Stomach (tissue), 8 donors: ENCODE measurements at regions not wholly inside any gene's neighbourhood (a gene's known extent, or its start where the extent isn't known, plus 50 kb on each side); places are given as distances from the start of the nearest gene placed in this dataset.
A peak's percentile ranks its signal among the peaks of the same experiment; 100 is the strongest.

Source experiments
- DNase-seq, 2 donors: peaks; one replicate each; pipeline versions ENCODE4 v3.0.0 to v3.0.0-alpha.2; 2013 to 2019
- H3K27ac ChIP-seq, 5 donors: fragments of 200-600 bp in 4 of 5; sonication (generic) in 4 of 5; one replicate each; pipeline ENCODE4 v1.5.1; 2013 to 2019; ENCODE audit warnings: mild to moderate bottlenecking in 1 of 5, moderate library complexity in 1 of 5
- H3K27me3 ChIP-seq, 3 donors: fragments of 200-600 bp; sonication (generic); one replicate each; pipeline ENCODE4 v1.5.1; 2017 to 2019; ENCODE audit warnings: mixed run types in 1 of 3
- H3K36me3 ChIP-seq, 4 donors: fragments of 200-600 bp; sonication (generic); 1 replicate in 3 of 4; 2 replicates in 1 of 4; pipeline ENCODE4 v1.5.1; 2016 to 2019
- H3K4me1 ChIP-seq, 4 donors: fragments of 200-600 bp; sonication (generic); one replicate each; pipeline ENCODE4 v1.5.1; 2016 to 2019
- H3K4me3 ChIP-seq, 4 donors: fragments of 200-600 bp; sonication (generic) in 3 of 4; one replicate each; pipeline ENCODE4 v1.5.1; 2016 to 2019; ENCODE audit warnings: mild to moderate bottlenecking in 1 of 4
- H3K9me3 ChIP-seq, 4 donors: fragments of 200-600 bp; sonication (generic); one replicate each; pipeline ENCODE4 v1.5.1; 2016 to 2019
- EP300 ChIP-seq: sonication (generic); formaldehyde crosslinking; IDR thresholded peaks from one replicate; pipeline ENCODE4 v1.6.1; 2017; ENCODE audit warnings: antibody characterized with exemption
- POLR2A ChIP-seq, 4 donors: fragments of 450-650 bp; IDR thresholded peaks; one replicate each; pipeline ENCODE4 v1.6.1; 2016; ENCODE audit warnings: antibody characterized with exemption in 4 of 4, control low read depth in 2 of 4, mild to moderate bottlenecking in 1 of 4, moderate library complexity in 1 of 4
- POLR2AphosphoS5 ChIP-seq, 3 donors: sonication (generic); formaldehyde crosslinking; IDR thresholded peaks; one replicate each; pipeline ENCODE4 v1.6.1; 2016; ENCODE audit warnings: antibody characterized with exemption in 3 of 3
- WGBS, 5 donors: extraction: QIAGEN DNeasy Blood & Tissue Kit in 3 of 5; methylation state at CpG; one replicate each; pipeline versions ENCODE4 v1.1.5 to v1.1.7; 2013 to 2018; 5-methylcytosine and 5-hydroxymethylcytosine counted together
- intact Hi-C: fragments of 100-400 bp; cut with DNase I; formaldehyde crosslinking; loops from one replicate; pipeline ENCODE4 v1.15.1; 2023; ENCODE audit warnings: low total_unique reads
- TF ChIP-seq, protein P1 (sequence below), 7 experiments: fragments of 450-650 bp in 4 of 7; fragments of 200-600 bp in 3 of 7; sonication (generic) in 3 of 7; IDR thresholded peaks; one replicate each; pipeline ENCODE4 v1.5.1; 2016 to 2019; ENCODE audit warnings: antibody characterized with exemption in 7 of 7, control low read depth in 2 of 7, mild to moderate bottlenecking in 1 of 7
- donor health status: healthy with polysubstance abuse.
- donor health status: Bipolar disorder and iron deficiency.
- donor health status: healthy.

DNA sequence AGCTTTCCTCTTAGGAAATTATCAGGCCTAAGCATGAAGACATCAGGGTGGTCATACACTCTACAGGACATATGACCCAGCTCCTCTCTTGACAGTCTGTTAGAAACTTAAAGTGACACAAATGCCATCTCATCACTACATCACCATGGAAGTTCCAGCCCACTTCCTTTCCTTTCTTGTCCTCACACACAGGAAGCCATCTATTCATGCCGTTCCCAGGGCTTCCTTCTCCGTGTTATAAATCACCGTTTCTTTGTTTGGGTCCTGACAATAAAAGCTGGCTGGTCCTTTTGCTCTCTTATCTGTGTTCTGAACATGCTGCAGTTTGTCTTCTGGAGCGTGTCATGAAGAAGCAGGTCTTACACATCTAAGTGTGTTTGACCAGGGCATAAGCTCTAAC lies 692.1 kb upstream of the CELF4 start:
- no peak overlapping the region for H3K4me3 ChIP-seq
- no peak for DNase-seq
- intact Hi-C loops: no loop called here
- H3K4me1 ChIP-seq: no peaks in the 10 kb centered on the region
- no peaks in the 10 kb centered on the region for H3K9me3 ChIP-seq
- TF ChIP-seq, protein P1, sequence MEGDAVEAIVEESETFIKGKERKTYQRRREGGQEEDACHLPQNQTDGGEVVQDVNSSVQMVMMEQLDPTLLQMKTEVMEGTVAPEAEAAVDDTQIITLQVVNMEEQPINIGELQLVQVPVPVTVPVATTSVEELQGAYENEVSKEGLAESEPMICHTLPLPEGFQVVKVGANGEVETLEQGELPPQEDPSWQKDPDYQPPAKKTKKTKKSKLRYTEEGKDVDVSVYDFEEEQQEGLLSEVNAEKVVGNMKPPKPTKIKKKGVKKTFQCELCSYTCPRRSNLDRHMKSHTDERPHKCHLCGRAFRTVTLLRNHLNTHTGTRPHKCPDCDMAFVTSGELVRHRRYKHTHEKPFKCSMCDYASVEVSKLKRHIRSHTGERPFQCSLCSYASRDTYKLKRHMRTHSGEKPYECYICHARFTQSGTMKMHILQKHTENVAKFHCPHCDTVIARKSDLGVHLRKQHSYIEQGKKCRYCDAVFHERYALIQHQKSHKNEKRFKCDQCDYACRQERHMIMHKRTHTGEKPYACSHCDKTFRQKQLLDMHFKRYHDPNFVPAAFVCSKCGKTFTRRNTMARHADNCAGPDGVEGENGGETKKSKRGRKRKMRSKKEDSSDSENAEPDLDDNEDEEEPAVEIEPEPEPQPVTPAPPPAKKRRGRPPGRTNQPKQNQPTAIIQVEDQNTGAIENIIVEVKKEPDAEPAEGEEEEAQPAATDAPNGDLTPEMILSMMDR (IDR thresholded peaks at IDR 0.05): no peak
- TF ChIP-seq POLR2AphosphoS5 (IDR thresholded peaks at IDR 0.05) (no peak), POLR2A (IDR thresholded peaks at IDR 0.05) (no peak), EP300 (no peak)
- H3K27ac ChIP-seq: no peak overlapping the region
- H3K27me3 ChIP-seq: no peaks in the 10 kb centered on the region
- H3K36me3 ChIP-seq: no peaks in the 10 kb centered on the region
- 22 to 39% (median 26%) methylated on average over 4 of the region's 4 CpGs for WGBS, 5 donors

DNA sequence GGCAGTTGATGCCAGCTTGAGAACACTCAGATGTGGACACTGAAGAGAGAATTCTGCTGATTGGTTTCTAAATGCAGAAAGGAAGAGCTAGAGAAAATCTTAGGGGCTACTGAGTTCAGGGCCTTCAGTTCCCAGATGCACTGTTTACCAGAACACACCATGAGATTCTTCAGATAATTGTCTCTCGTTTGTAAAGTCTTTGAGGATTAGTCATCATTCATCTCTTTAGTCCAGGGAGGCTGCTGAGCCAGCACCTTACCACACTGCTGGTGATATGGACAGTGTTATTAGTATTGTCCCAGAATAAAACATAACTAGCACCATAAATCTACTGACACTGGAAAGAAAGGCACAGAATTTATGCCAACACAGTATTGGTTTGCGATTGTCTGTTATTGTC lies 690.8 kb upstream of the CELF4 start:
- no peaks in the 10 kb centered on the region for H3K9me3 ChIP-seq
- TF ChIP-seq EP300: no peak
- TF ChIP-seq, protein P1 (IDR thresholded peaks at IDR 0.05): no peak
- no peak for TF ChIP-seq POLR2AphosphoS5 (IDR thresholded peaks at IDR 0.05)
- no peak for TF ChIP-seq POLR2A (IDR thresholded peaks at IDR 0.05)
- no peak for DNase-seq
- H3K4me1 ChIP-seq: no peaks in the 10 kb centered on the region
- H3K4me3 ChIP-seq: no peak overlapping the region
- no peaks in the 10 kb centered on the region for H3K36me3 ChIP-seq
- no peak overlapping the region for H3K27ac ChIP-seq
- no peaks in the 10 kb centered on the region for H3K27me3 ChIP-seq
- WGBS, 5 donors: 53 to 69% (median 58%) methylated on average over 2 of the region's 2 CpGs
- intact Hi-C loops: no loop called here

GRCh38 chr18:38250971-38251370 lies 685.4 kb upstream of the CELF4 start:
- Histone ChIP-seq H3K27me3 (no peaks in the 10 kb centered on the region), H3K4me3 (no peak overlapping the region), H3K4me1 (no peaks in the 10 kb centered on the region), H3K9me3 (no peaks in the 10 kb centered on the region), H3K36me3 (no peaks in the 10 kb centered on the region), H3K27ac (no peak overlapping the region)
- DNase-seq: no peak
- WGBS, 5 donors: 56 to 69% (median 64%) methylated on average over 5 of the region's 5 CpGs
- TF ChIP-seq POLR2A (IDR thresholded peaks at IDR 0.05) (no peak), EP300 (no peak), POLR2AphosphoS5 (IDR thresholded peaks at IDR 0.05) (no peak)
- TF ChIP-seq, protein P1 (IDR thresholded peaks at IDR 0.05): no peak
- intact Hi-C loops: no loop called here

DNA sequence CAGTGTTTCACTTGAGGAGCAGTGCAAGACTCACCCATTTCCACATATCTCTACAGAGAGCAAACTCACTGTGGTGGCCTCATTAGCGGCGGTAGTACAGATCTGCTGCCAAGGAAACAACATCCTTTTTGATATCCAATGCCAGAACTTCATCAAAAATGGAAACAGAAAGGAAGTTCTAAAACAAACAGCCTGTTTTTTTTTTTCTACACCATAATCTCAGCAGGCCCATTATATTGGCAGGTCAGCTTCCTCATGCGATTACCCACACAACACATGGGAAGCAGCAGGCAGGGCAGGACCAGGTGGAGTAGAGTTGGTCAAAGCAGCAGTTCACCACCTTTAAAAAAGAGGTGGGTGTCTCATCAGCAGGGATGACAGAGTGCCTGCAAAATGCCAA lies 678.9 kb upstream of the CELF4 start:
- Histone ChIP-seq H3K36me3 (no peaks in the 10 kb centered on the region), H3K4me1 (no peaks in the 10 kb centered on the region), H3K27me3 (no peaks in the 10 kb centered on the region), H3K9me3 (no peaks in the 10 kb centered on the region), H3K4me3 (no peak overlapping the region), H3K27ac (no peak overlapping the region)
- WGBS, 5 donors: 70 to 83% (median 75%) methylated on average over 3 of the region's 3 CpGs
- intact Hi-C loops: no loop called here
- TF ChIP-seq EP300 (no peak), POLR2AphosphoS5 (IDR thresholded peaks at IDR 0.05) (no peak), POLR2A (IDR thresholded peaks at IDR 0.05) (no peak)
- TF ChIP-seq, protein P1 (IDR thresholded peaks at IDR 0.05): no peak
- peak in 1 of 2 donors; percentile 7 for DNase-seq
